ENCODE measurements at regions not wholly inside any gene's neighbourhood (a gene's known extent, or its start where the extent isn't known, plus 50 kb on each side); places are given as distances from the start of the nearest gene placed in this dataset.
"Not testable (repeated sequence)": the region's sequence is repeated elsewhere in the genome, so short reads cannot be mapped to it uniquely, and the experiment has no call there.

GRCh38 chr4:3894086-3894959, 128.1 kb downstream of the ADRA2C start:
- H3K9ac ChIP-seq (ENCODE audit: control insufficient read depth, extremely low read depth, insufficient read depth, low read length); FAIRE-seq; H3K9me3 ChIP-seq (ENCODE audit: control insufficient read depth, low read depth, low read length); H4K20me1 ChIP-seq (ENCODE audit: control insufficient read depth, extremely low read depth, insufficient read depth, low read length); H3K9me1 ChIP-seq (ENCODE audit: control insufficient read depth, extremely low read depth, insufficient read depth, low read length); H3K4me2 ChIP-seq (ENCODE audit: control insufficient read depth, extremely low read depth, insufficient read depth, low read depth, low read length); dilution Hi-C loops (cut with MboI; ENCODE audit: extremely low pct_ligation_motif_present, low sequenced_read_pairs); H3K36me3 ChIP-seq (ENCODE audit: control insufficient read depth in 2 of 2, extremely low read depth in 1 of 2, insufficient read depth in 2 of 2, low read length in 2 of 2); H3K4me1 ChIP-seq (ENCODE audit: control insufficient read depth, extremely low read depth, insufficient read depth, low read length); H3K27me3 ChIP-seq (ENCODE audit: control insufficient read depth, extremely low read depth, insufficient read depth, low read length); DNase-seq (ENCODE audit: low read depth, low spot score); H3K4me3 ChIP-seq (ENCODE audit: control insufficient read depth in 2 of 3, extremely low read depth in 1 of 3, insufficient read depth in 2 of 3, low read depth in 1 of 3, low read length in 3 of 3); H3K79me2 ChIP-seq (ENCODE audit: control insufficient read depth, insufficient read depth, low read length); H2AFZ ChIP-seq (ENCODE audit: control insufficient read depth, low read length); H3K27ac ChIP-seq (ENCODE audit: control insufficient read depth, insufficient read depth, low read length): not testable (repeated sequence)

- H4K20me1 ChIP-seq (ENCODE audit: control insufficient read depth, extremely low read depth, insufficient read depth, low read length), result no peaks in the 10 kb centered on the region
- H3K27ac ChIP-seq (ENCODE audit: control insufficient read depth, insufficient read depth, low read length), result no peak overlapping the region
- no peak overlapping the region for H3K9ac ChIP-seq (ENCODE audit: control insufficient read depth, extremely low read depth, insufficient read depth, low read length)
- H3K4me3 ChIP-seq (ENCODE audit: control insufficient read depth in 2 of 3, extremely low read depth in 1 of 3, insufficient read depth in 2 of 3, low read depth in 1 of 3, low read length in 3 of 3), result no peak overlapping the region
- no peaks in the 10 kb centered on the region for H3K9me3 ChIP-seq (ENCODE audit: control insufficient read depth, low read depth, low read length)
- dilution Hi-C loops (cut with MboI; ENCODE audit: extremely low pct_ligation_motif_present, low sequenced_read_pairs), result no loop called here
- H3K4me1 ChIP-seq (ENCODE audit: control insufficient read depth, extremely low read depth, insufficient read depth, low read length), result no peaks in the 10 kb centered on the region
- H3K79me2 ChIP-seq (ENCODE audit: control insufficient read depth, insufficient read depth, low read length), result no peaks in the 10 kb centered on the region
- FAIRE-seq (no peak), DNase-seq (ENCODE audit: low read depth, low spot score) (no peak)
- TF ChIP-seq CTCF (optimal IDR thresholded peaks at IDR 0.05 in 1 of 3, IDR thresholded peaks at IDR 0.05 in 1 of 3, conservative IDR thresholded peaks at IDR 0.05 in 1 of 3; ENCODE audit: extremely low read depth in 1 of 3, insufficient read depth in 2 of 3, low read length in 3 of 3) (no peak), EZH2 (IDR thresholded peaks at IDR 0.05; ENCODE audit: low read length) (no peak)
- H3K27me3 ChIP-seq (ENCODE audit: control insufficient read depth, extremely low read depth, insufficient read depth, low read length), result no peaks in the 10 kb centered on the region
- H2AFZ ChIP-seq (ENCODE audit: control insufficient read depth, low read length), result no peak overlapping the region
- no peaks in the 10 kb centered on the region for H3K36me3 ChIP-seq (ENCODE audit: control insufficient read depth in 2 of 2, extremely low read depth in 1 of 2, insufficient read depth in 2 of 2, low read length in 2 of 2)
- no peaks in the 10 kb centered on the region for H3K9me1 ChIP-seq (ENCODE audit: control insufficient read depth, extremely low read depth, insufficient read depth, low read length)
- H3K4me2 ChIP-seq (ENCODE audit: control insufficient read depth, extremely low read depth, insufficient read depth, low read depth, low read length), result no peak overlapping the region
Observed at GRCh38 chr4:3896441-3896840, 130.3 kb downstream of the ADRA2C start.

GRCh38 chr4:3896871-3897578, 130.8 kb downstream of the ADRA2C start:
- dilution Hi-C loops (cut with MboI; ENCODE audit: extremely low pct_ligation_motif_present, low sequenced_read_pairs); FAIRE-seq; H3K4me1 ChIP-seq (ENCODE audit: control insufficient read depth, extremely low read depth, insufficient read depth, low read length); H3K9me1 ChIP-seq (ENCODE audit: control insufficient read depth, extremely low read depth, insufficient read depth, low read length); H3K9me3 ChIP-seq (ENCODE audit: control insufficient read depth, low read depth, low read length); DNase-seq (ENCODE audit: low read depth, low spot score); H3K4me2 ChIP-seq (ENCODE audit: control insufficient read depth, extremely low read depth, insufficient read depth, low read depth, low read length); H3K36me3 ChIP-seq (ENCODE audit: control insufficient read depth in 2 of 2, extremely low read depth in 1 of 2, insufficient read depth in 2 of 2, low read length in 2 of 2); H2AFZ ChIP-seq (ENCODE audit: control insufficient read depth, low read length); H4K20me1 ChIP-seq (ENCODE audit: control insufficient read depth, extremely low read depth, insufficient read depth, low read length); H3K4me3 ChIP-seq (ENCODE audit: control insufficient read depth in 2 of 3, extremely low read depth in 1 of 3, insufficient read depth in 2 of 3, low read depth in 1 of 3, low read length in 3 of 3); H3K27me3 ChIP-seq (ENCODE audit: control insufficient read depth, extremely low read depth, insufficient read depth, low read length); H3K9ac ChIP-seq (ENCODE audit: control insufficient read depth, extremely low read depth, insufficient read depth, low read length); H3K79me2 ChIP-seq (ENCODE audit: control insufficient read depth, insufficient read depth, low read length); H3K27ac ChIP-seq (ENCODE audit: control insufficient read depth, insufficient read depth, low read length): not testable (repeated sequence)
